Suprapubic skin (tissue), 4 donors: ENCODE measurements at regions not wholly inside any gene's neighbourhood (a gene's known extent, or its start where the extent isn't known, plus 50 kb on each side); places are given as distances from the start of the nearest gene placed in this dataset.

ENCODE experiments used
- DNase-seq, 2 donors: peaks; one replicate each; pipeline ENCODE4 v3.0.0-alpha.2; 2019; ENCODE audit warnings: low spot score in 2 of 2
- H3K27ac ChIP-seq: fragments of 200-600 bp; sonication (generic); one replicate; pipeline ENCODE4 v1.5.1; 2019
- H3K27me3 ChIP-seq: fragments of 200-600 bp; sonication (generic); one replicate; pipeline ENCODE4 v1.5.1; 2019
- H3K36me3 ChIP-seq: fragments of 200-600 bp; sonication (generic); one replicate; pipeline ENCODE4 v1.5.1; 2019
- H3K4me1 ChIP-seq: fragments of 200-600 bp; sonication (generic); one replicate; pipeline ENCODE4 v1.5.1; 2019
- H3K4me3 ChIP-seq: fragments of 200-600 bp; sonication (generic); one replicate; pipeline ENCODE4 v1.5.1; 2019; ENCODE audit warnings: mild to moderate bottlenecking
- H3K9me3 ChIP-seq: fragments of 200-600 bp; sonication (generic); one replicate; pipeline ENCODE4 v1.5.1; 2019
- CTCF ChIP-seq, 2 donors: fragments of 200-600 bp in 1 of 2; fragments of 450-650 bp in 1 of 2; sonication (generic) in 1 of 2; IDR thresholded peaks; one replicate each; pipeline ENCODE4 v1.5.1; 2016 to 2019; ENCODE audit warnings: antibody characterized with exemption in 2 of 2, mild to moderate bottlenecking in 1 of 2, moderate library complexity in 1 of 2
- EP300 ChIP-seq: sonication (generic); formaldehyde crosslinking; IDR thresholded peaks from one replicate; pipeline ENCODE4 v1.6.1; 2017; ENCODE audit warnings: antibody characterized with exemption
- POLR2A ChIP-seq, 2 donors: fragments of 450-650 bp; IDR thresholded peaks; one replicate each; pipeline ENCODE4 v1.6.1; 2017; ENCODE audit warnings: antibody characterized with exemption in 2 of 2, mild to moderate bottlenecking in 2 of 2, moderate library complexity in 2 of 2
- POLR2AphosphoS5 ChIP-seq, 3 donors: sonication (generic); formaldehyde crosslinking; IDR thresholded peaks; one replicate each; pipeline ENCODE4 v1.6.1; 2017; ENCODE audit warnings: antibody characterized with exemption in 3 of 3
- WGBS: methylation state at CpG from one replicate; pipeline ENCODE4 v1.1.5; 2018; 5-methylcytosine and 5-hydroxymethylcytosine counted together

GRCh38 chr10:128518000-128518399, 391.8 kb upstream of the MKI67 start:
- no peaks in the 10 kb centered on the region for H3K4me1 ChIP-seq
- 73% methylated on average over 11 of the region's 11 CpGs for WGBS
- no peaks in the 10 kb centered on the region for H3K36me3 ChIP-seq
- peak in 1 of 2 donors; percentile 13 for DNase-seq
- TF ChIP-seq EP300 (no peak), CTCF (IDR thresholded peaks at IDR 0.05) (no peak), POLR2AphosphoS5 (IDR thresholded peaks at IDR 0.05) (no peak), POLR2A (IDR thresholded peaks at IDR 0.05) (no peak)
- peaks cover 14% of the 10 kb centered on the region for H3K27me3 ChIP-seq
- no peaks in the 10 kb centered on the region for H3K9me3 ChIP-seq
- no peak overlapping the region for H3K27ac ChIP-seq
- H3K4me3 ChIP-seq: no peak overlapping the region

GRCh38 chr10:128519581-128519980, 393.4 kb upstream of the MKI67 start:
- Histone ChIP-seq H3K27ac (no peak overlapping the region), H3K9me3 (no peaks in the 10 kb centered on the region), H3K27me3 (peaks cover 14% of the 10 kb centered on the region), H3K36me3 (no peaks in the 10 kb centered on the region), H3K4me3 (no peak overlapping the region), H3K4me1 (no peaks in the 10 kb centered on the region)
- WGBS: 75% methylated on average over 6 of the region's 6 CpGs
- TF ChIP-seq POLR2AphosphoS5 (IDR thresholded peaks at IDR 0.05): no peak
- TF ChIP-seq EP300: no peak
- TF ChIP-seq POLR2A (IDR thresholded peaks at IDR 0.05): no peak
- no peak for TF ChIP-seq CTCF (IDR thresholded peaks at IDR 0.05)
- peak in 1 of 2 donors; percentile 35 for DNase-seq

- H3K4me3 ChIP-seq: no peak overlapping the region
- 85% methylated on average over 11 of the region's 11 CpGs for WGBS
- TF ChIP-seq EP300: no peak
- TF ChIP-seq POLR2AphosphoS5 (IDR thresholded peaks at IDR 0.05): no peak
- TF ChIP-seq POLR2A (IDR thresholded peaks at IDR 0.05): no peak
- TF ChIP-seq CTCF (IDR thresholded peaks at IDR 0.05): no peak
- no peaks in the 10 kb centered on the region for H3K36me3 ChIP-seq
- no peaks in the 10 kb centered on the region for H3K4me1 ChIP-seq
- H3K27me3 ChIP-seq: peaks cover 17% of the 10 kb centered on the region
- H3K27ac ChIP-seq: no peak overlapping the region
- no peaks in the 10 kb centered on the region for H3K9me3 ChIP-seq
- peak in 1 of 2 donors; percentile 31 for DNase-seq
Measured at GRCh38 chr10:128520211-128520815, 394.1 kb upstream of the MKI67 start.

GRCh38 chr10:128522551-128523308, 396.5 kb upstream of the MKI67 start:
- H3K27me3 ChIP-seq: peaks cover 20% of the 10 kb centered on the region
- no peaks in the 10 kb centered on the region for H3K36me3 ChIP-seq
- DNase-seq: peak in 1 of 2 donors; percentile 53
- TF ChIP-seq CTCF (IDR thresholded peaks at IDR 0.05) (no peak), POLR2A (IDR thresholded peaks at IDR 0.05) (no peak), EP300 (no peak), POLR2AphosphoS5 (IDR thresholded peaks at IDR 0.05) (no peak)
- 85% methylated on average over 7 of the region's 9 CpGs for WGBS
- H3K4me1 ChIP-seq: no peaks in the 10 kb centered on the region
- no peak overlapping the region for H3K4me3 ChIP-seq
- no peaks in the 10 kb centered on the region for H3K9me3 ChIP-seq
- no peak overlapping the region for H3K27ac ChIP-seq

GRCh38 chr10:128525444-128525843, 399.2 kb upstream of the MKI67 start:
- no peak overlapping the region for H3K4me3 ChIP-seq
- WGBS: 72% methylated on average over 4 of the region's 4 CpGs
- no peak for DNase-seq
- no peaks in the 10 kb centered on the region for H3K4me1 ChIP-seq
- H3K27me3 ChIP-seq: peaks cover 20% of the 10 kb centered on the region
- no peak for TF ChIP-seq POLR2A (IDR thresholded peaks at IDR 0.05)
- TF ChIP-seq CTCF (IDR thresholded peaks at IDR 0.05): no peak
- TF ChIP-seq POLR2AphosphoS5 (IDR thresholded peaks at IDR 0.05): no peak
- TF ChIP-seq EP300: no peak
- H3K36me3 ChIP-seq: no peaks in the 10 kb centered on the region
- H3K9me3 ChIP-seq: no peaks in the 10 kb centered on the region
- H3K27ac ChIP-seq: no peak overlapping the region
